ENCODE measurements at regions not wholly inside any gene's neighbourhood (a gene's known extent, or its start where the extent isn't known, plus 50 kb on each side); places are given as distances from the start of the nearest gene placed in this dataset.

- TF ChIP-seq CTCF (IDR thresholded peaks at IDR 0.05; ENCODE audit: unreplicated experiment) = no peak
- Mint-ChIP-seq H3K4me3 (ENCODE audit: unreplicated experiment) (no peak overlapping the region), H3K9me3 (ENCODE audit: unreplicated experiment) (no peaks in the 10 kb centered on the region), H3K4me1 (ENCODE audit: insufficient read depth, unreplicated experiment) (peaks cover 16% of the 10 kb centered on the region), H3K27me3 (ENCODE audit: insufficient read depth, unreplicated experiment) (no peaks in the 10 kb centered on the region), H3K36me3 (ENCODE audit: insufficient read depth, unreplicated experiment) (no peaks in the 10 kb centered on the region), H3K27ac (ENCODE audit: low read depth, unreplicated experiment) (no peak overlapping the region)
- POLR2A ChIA-PET = interaction anchor here (1.3 kb wide), 1 partner anchor 11 kb away, joined by 3 read pairs; no protein-coding TSS in a partner anchor
- no TSS peak for BruUV-seq (replicated peaks)
- no peak for DNase-seq (ENCODE audit: unreplicated experiment)
- CTCF ChIA-PET = no interaction called here
- intact Hi-C loops (cut with micrococcal nuclease) = no loop called here
Observed at GRCh38 chr6:141452354-141452686, 680.4 kb upstream of the GJE1 start.

- Mint-ChIP-seq H3K27ac (ENCODE audit: low read depth, unreplicated experiment) (peak overlapping the region; percentile 76), H3K4me1 (ENCODE audit: insufficient read depth, unreplicated experiment) (peaks cover 16% of the 10 kb centered on the region), H3K36me3 (ENCODE audit: insufficient read depth, unreplicated experiment) (no peaks in the 10 kb centered on the region), H3K27me3 (ENCODE audit: insufficient read depth, unreplicated experiment) (no peaks in the 10 kb centered on the region), H3K4me3 (ENCODE audit: unreplicated experiment) (no peak overlapping the region), H3K9me3 (ENCODE audit: unreplicated experiment) (no peaks in the 10 kb centered on the region)
- no TSS peak for BruUV-seq (replicated peaks)
- POLR2A ChIA-PET = interaction anchor here (1.3 kb wide), 1 partner anchor 11 kb away, joined by 3 read pairs; no protein-coding TSS in a partner anchor
- TF ChIP-seq CTCF (IDR thresholded peaks at IDR 0.05; ENCODE audit: unreplicated experiment) = no peak
- DNase-seq (ENCODE audit: unreplicated experiment) = peak; percentile 38
- intact Hi-C loops (cut with micrococcal nuclease) = no loop called here
- CTCF ChIA-PET = no interaction called here
Observed at GRCh38 chr6:141451511-141452353, 681.0 kb upstream of the GJE1 start.

- no peaks in the 10 kb centered on the region for H3K9me3 Mint-ChIP-seq (ENCODE audit: unreplicated experiment)
- peaks cover 16% of the 10 kb centered on the region for H3K4me1 Mint-ChIP-seq (ENCODE audit: insufficient read depth, unreplicated experiment)
- BruUV-seq (replicated peaks) = no TSS peak
Observed at GRCh38 chr6:141451181-141451510, 681.6 kb upstream of the GJE1 start.

More at GRCh38 chr6:141451181-141451510, 681.6 kb upstream of the GJE1 start:
- intact Hi-C loops (cut with micrococcal nuclease) = no loop called here
- no peak for DNase-seq (ENCODE audit: unreplicated experiment)
- POLR2A ChIA-PET = no interaction called here
- no peaks in the 10 kb centered on the region for H3K36me3 Mint-ChIP-seq (ENCODE audit: insufficient read depth, unreplicated experiment)
- no peaks in the 10 kb centered on the region for H3K27me3 Mint-ChIP-seq (ENCODE audit: insufficient read depth, unreplicated experiment)
- H3K27ac Mint-ChIP-seq (ENCODE audit: low read depth, unreplicated experiment) = peak overlapping the region; percentile 76
- H3K4me3 Mint-ChIP-seq (ENCODE audit: unreplicated experiment) = no peak overlapping the region
- no peak for TF ChIP-seq CTCF (IDR thresholded peaks at IDR 0.05; ENCODE audit: unreplicated experiment)
- CTCF ChIA-PET = no interaction called here

Data from MCF 10A (cell line).